ENCODE measurements at regions not wholly inside any gene's neighbourhood (a gene's known extent, or its start where the extent isn't known, plus 50 kb on each side); places are given as distances from the start of the nearest gene placed in this dataset.

GRCh38 chr21:25118648-25119047, 488.6 kb downstream of the MRPL39 start:
- no peak for DNase-seq

- DNase-seq, result no peak
These were observed 492.3 kb downstream of the MRPL39 start for GRCh38 chr21:25115021-25115420.

GRCh38 chr21:25107708-25108107, 499.6 kb downstream of the MRPL39 start:
- no peak for DNase-seq

- DNase-seq, result no peak
These were observed 503.6 kb downstream of the MRPL39 start for GRCh38 chr21:25103500-25104207.

- DNase-seq, result no peak
These were observed 509.6 kb downstream of the MRPL39 start for GRCh38 chr21:25097648-25098047.

- DNase-seq, result no peak
These were observed 512.6 kb downstream of the MRPL39 start for GRCh38 chr21:25094695-25095094.

GRCh38 chr21:25092441-25093011, 514.8 kb downstream of the MRPL39 start:
- DNase-seq, result no peak

GRCh38 chr21:25081096-25081495, 526.2 kb downstream of the MRPL39 start:
- DNase-seq, result no peak

- DNase-seq, result no peak
These were observed 526.6 kb downstream of the MRPL39 start for GRCh38 chr21:25080661-25081060.

- DNase-seq, result no peak
These were observed 527.1 kb downstream of the MRPL39 start for GRCh38 chr21:25080141-25080540.

- no peak for DNase-seq
These were observed 528.2 kb downstream of the MRPL39 start for GRCh38 chr21:25079053-25079452.

- DNase-seq, result no peak
These were observed 545.2 kb downstream of the MRPL39 start for GRCh38 chr21:25062061-25062460.

GRCh38 chr21:25054689-25055088, 552.6 kb downstream of the MRPL39 start:
- DNase-seq, result no peak

GRCh38 chr21:25039461-25040380, 567.6 kb downstream of the MRPL39 start:
- DNase-seq, result no peak

GRCh38 chr21:25036775-25037174, 570.5 kb downstream of the MRPL39 start:
- DNase-seq, result no peak

- DNase-seq, result no peak
These were observed 575.5 kb downstream of the MRPL39 start for GRCh38 chr21:25031750-25032149.

GRCh38 chr21:25029580-25029979, 577.7 kb downstream of the MRPL39 start:
- DNase-seq, result no peak

- no peak for DNase-seq
These were observed 581.7 kb downstream of the MRPL39 start for GRCh38 chr21:25025596-25025995.

- no peak for DNase-seq
These were observed 582.6 kb downstream of the MRPL39 start for GRCh38 chr21:25024639-25025038.

- no peak for DNase-seq
These were observed 601.9 kb downstream of the MRPL39 start for GRCh38 chr21:25005388-25005787.

GRCh38 chr21:25002676-25003075, 604.6 kb downstream of the MRPL39 start:
- no peak for DNase-seq

- DNase-seq, result no peak
These were observed 612.1 kb downstream of the MRPL39 start for GRCh38 chr21:24995216-24995615.

GRCh38 chr21:24994717-24995116, 612.6 kb downstream of the MRPL39 start:
- no peak for DNase-seq

GRCh38 chr21:24989516-24989915, 617.8 kb downstream of the MRPL39 start:
- DNase-seq, result no peak

All from right hindlimb (tissue), 1 donor.